Nephron progenitor cell (in vitro differentiated cells): ENCODE measurements at regions not wholly inside any gene's neighbourhood (a gene's known extent, or its start where the extent isn't known, plus 50 kb on each side); places are given as distances from the start of the nearest gene placed in this dataset.

Source experiments
- DNase-seq: peaks from one replicate; pipeline ENCODE4 v3.0.0; 2021
- H3K27ac Mint-ChIP-seq: 2 replicates; pipeline ENCODE4 v1.8.0; 2021; ENCODE audit warnings: mild to moderate bottlenecking, moderate library complexity, mixed read lengths
- H3K27me3 Mint-ChIP-seq: 2 replicates; pipeline ENCODE4 v1.8.0; 2021; ENCODE audit warnings: mild to moderate bottlenecking, low read depth, mixed read lengths; ENCODE audit not compliant: poor library complexity
- H3K36me3 Mint-ChIP-seq: 2 replicates; pipeline ENCODE4 v1.8.0; 2021; ENCODE audit warnings: low read depth, mixed read lengths
- H3K4me1 Mint-ChIP-seq: 2 replicates; pipeline ENCODE4 v1.8.0; 2021; ENCODE audit warnings: mixed read lengths
- H3K4me3 Mint-ChIP-seq: 2 replicates; pipeline ENCODE4 v1.8.0; 2021; ENCODE audit warnings: mild to moderate bottlenecking, moderate library complexity, mixed read lengths
- H3K9me3 Mint-ChIP-seq: 2 replicates; pipeline ENCODE4 v1.8.0; 2021; ENCODE audit warnings: mild to moderate bottlenecking, moderate library complexity, mixed read lengths
- CTCF ChIP-seq: fragments of 200-600 bp; sonication (generic); IDR thresholded peaks from 2 replicates; pipeline ENCODE4 v1.5.0; 2021; ENCODE audit warnings: antibody characterized with exemption

GRCh38 chr1:208788013-208788540 is 543.9 kb upstream of the PLXNA2 start:
- Mint-ChIP-seq H3K27ac (no peak overlapping the region), H3K27me3 (peaks cover 7% of the 10 kb centered on the region), H3K36me3 (no peaks in the 10 kb centered on the region), H3K4me1 (peaks cover 27% of the 10 kb centered on the region), H3K4me3 (no peak overlapping the region), H3K9me3 (no peaks in the 10 kb centered on the region)
- DNase-seq: no peak
- no peak for TF ChIP-seq CTCF

- no peak for DNase-seq
- TF ChIP-seq CTCF: no peak
- Mint-ChIP-seq H3K36me3 (no peaks in the 10 kb centered on the region), H3K9me3 (no peaks in the 10 kb centered on the region), H3K4me3 (no peak overlapping the region), H3K4me1 (peaks cover 26% of the 10 kb centered on the region), H3K27me3 (peaks cover 7% of the 10 kb centered on the region), H3K27ac (peak overlapping the region; percentile 31)
These were observed 547.3 kb upstream of the PLXNA2 start for GRCh38 chr1:208791456-208791855.

GRCh38 chr1:208793861-208794345 is 549.7 kb upstream of the PLXNA2 start:
- Mint-ChIP-seq H3K27me3 (no peaks in the 10 kb centered on the region), H3K4me3 (no peak overlapping the region), H3K36me3 (no peaks in the 10 kb centered on the region), H3K4me1 (peaks cover 4% of the 10 kb centered on the region), H3K27ac (no peak overlapping the region), H3K9me3 (no peaks in the 10 kb centered on the region)
- TF ChIP-seq CTCF: no peak
- DNase-seq: no peak

- Mint-ChIP-seq H3K27ac (no peak overlapping the region), H3K4me3 (no peak overlapping the region), H3K36me3 (no peaks in the 10 kb centered on the region), H3K4me1 (peaks cover 35% of the 10 kb centered on the region), H3K9me3 (no peaks in the 10 kb centered on the region), H3K27me3 (peaks cover 6% of the 10 kb centered on the region)
- no peak for TF ChIP-seq CTCF
- no peak for DNase-seq
These were observed 555.0 kb upstream of the PLXNA2 start for GRCh38 chr1:208799186-208799585.

- Mint-ChIP-seq H3K27ac (no peak overlapping the region), H3K36me3 (peaks cover 5% of the 10 kb centered on the region), H3K27me3 (peaks cover 9% of the 10 kb centered on the region), H3K9me3 (peaks cover 18% of the 10 kb centered on the region), H3K4me3 (no peak overlapping the region), H3K4me1 (peaks cover 35% of the 10 kb centered on the region)
- no peak for DNase-seq
- no peak for TF ChIP-seq CTCF
These were observed 559.0 kb upstream of the PLXNA2 start for GRCh38 chr1:208803011-208803811.
